NCI-H2227 (cell line): ENCODE measurements at regions not wholly inside any gene's neighbourhood (a gene's known extent, or its start where the extent isn't known, plus 50 kb on each side); places are given as distances from the start of the nearest gene placed in this dataset.

ENCODE experiments used
- DNase-seq: peaks from one replicate; lab custom pipeline; 2025; ENCODE audit not compliant: unreplicated experiment; lab: John Stamatoyannopoulos, UW

GRCh38 chr9:121598965-121599871 is 52.2 kb upstream of the DAB2IP start:
- DNase-seq, result peak; percentile 58

- no peak for DNase-seq
These were observed 51.4 kb upstream of the DAB2IP start for GRCh38 chr9:121599872-121600585.

GRCh38 chr9:121601194-121601593 is 50.2 kb upstream of the DAB2IP start:
- no peak for DNase-seq
